ENCODE measurements at regions not wholly inside any gene's neighbourhood (a gene's known extent, or its start where the extent isn't known, plus 50 kb on each side); places are given as distances from the start of the nearest gene placed in this dataset.

DNA sequence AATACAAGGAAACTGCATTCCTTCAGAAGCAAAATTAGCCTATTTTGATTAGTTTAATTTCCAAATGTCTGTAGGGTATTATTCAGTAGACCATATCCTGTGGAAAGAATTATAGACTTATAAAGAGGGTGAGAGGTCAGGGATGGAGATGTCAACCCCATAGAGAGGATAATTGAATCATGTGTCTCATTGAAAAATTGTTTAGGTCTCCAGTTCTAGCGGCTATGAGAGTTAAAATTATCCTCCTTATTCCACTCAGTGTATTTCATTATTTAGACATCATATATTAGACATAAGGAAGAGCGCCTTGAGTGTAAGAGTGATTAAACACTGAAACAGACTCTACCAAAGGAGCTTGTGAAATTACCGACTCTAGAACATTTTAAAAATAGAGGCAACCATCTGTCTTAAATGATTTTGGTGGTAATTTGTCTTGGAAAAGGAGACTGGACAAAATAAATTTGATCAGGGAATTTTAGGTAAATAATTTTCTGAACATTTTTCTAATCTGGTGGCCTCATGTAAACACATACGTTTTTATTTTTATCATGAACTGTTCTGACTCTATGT, 654.4 kb upstream of the TENM3 start:
- no peak for DNase-seq

DNA sequence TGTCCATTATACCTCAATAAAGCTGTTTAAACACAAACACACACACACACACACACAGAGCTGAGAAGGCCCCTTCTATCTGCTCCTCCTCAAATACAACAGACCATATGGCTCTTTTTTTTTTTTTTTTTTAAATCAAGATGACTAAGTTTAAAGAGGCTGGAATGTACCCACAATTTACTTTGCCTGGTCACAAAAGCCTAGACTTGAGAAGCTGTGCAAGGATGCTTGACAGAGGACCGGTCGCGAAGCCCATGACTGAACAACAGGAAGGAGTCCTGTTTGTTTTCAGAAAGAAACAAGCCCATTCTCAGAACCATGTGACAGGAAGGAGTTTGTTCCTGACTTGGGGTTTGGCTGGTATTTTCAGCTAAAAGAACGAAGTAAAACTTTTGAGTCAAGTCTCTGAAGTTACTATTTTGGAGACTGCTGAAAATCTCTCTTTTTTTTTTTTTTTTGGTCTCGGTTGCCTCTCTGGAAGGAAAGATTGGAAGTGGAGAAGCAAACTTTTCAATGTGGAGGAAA, 650.9 kb upstream of the TENM3 start:
- no peak for DNase-seq

GRCh38 chr4:181593703-181594102, 649.5 kb upstream of the TENM3 start:
- no peak for DNase-seq

GRCh38 chr4:181594188-181594587, 649.0 kb upstream of the TENM3 start:
- no peak for DNase-seq

DNA sequence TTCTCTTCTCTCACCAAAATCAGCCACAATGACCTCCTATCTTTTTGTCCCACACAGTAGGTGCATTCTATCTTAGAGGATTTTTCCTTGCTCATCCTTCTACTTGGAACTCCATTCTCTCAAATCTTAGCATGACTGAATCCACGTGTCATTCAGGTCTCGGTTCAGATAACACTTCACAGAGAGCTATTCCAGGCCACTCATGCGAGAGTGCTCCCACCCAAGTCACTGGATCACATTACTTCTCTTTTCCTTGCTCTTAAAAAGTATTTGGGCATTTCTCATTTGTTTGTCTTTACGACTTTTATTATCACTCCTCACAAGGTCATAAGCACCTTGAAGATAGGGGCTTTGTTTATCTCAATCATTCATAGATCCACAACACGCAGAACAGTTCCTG, 647.5 kb upstream of the TENM3 start:
- no peak for DNase-seq

GRCh38 chr4:181597766-181598165, 645.4 kb upstream of the TENM3 start:
- DNase-seq, result no peak

DNA sequence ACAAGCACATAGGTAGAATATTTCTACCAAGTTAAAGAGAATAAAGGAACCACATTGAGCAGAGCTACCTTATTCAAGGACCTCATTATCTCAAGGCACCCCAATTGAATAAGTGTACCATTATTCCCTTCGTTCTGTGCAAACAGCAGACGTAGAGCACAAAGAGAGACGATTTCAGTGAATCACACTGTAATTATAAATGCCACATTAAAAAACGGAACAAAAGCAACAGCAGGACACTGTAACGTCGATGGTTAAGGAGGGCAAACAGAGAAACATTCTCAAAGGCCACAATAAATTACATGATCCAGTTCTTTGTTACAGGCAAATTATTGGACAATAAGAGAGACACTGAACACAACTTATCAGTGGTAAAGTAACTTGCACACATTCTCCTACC, 644.1 kb upstream of the TENM3 start:
- DNase-seq, result no peak

DNA sequence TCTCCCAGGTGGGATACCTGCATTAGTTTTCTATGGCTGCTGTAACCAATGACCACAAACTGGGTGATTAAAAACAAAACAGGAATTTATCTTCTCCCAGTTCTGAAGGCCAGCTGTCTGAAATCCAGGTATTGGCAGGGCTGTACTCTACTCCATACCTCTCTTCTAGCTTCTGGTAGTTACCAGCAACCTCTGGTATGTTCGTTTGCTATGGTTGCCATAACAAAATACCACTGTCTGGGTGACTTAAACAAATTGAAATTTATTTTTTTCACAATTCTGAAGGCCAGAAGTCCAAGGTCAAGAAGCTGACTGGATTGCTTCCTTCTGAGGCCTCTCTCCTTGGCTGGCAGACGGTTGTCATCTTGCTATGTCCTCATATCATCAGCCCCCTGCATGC, 642.1 kb upstream of the TENM3 start:
- no peak for DNase-seq

DNA sequence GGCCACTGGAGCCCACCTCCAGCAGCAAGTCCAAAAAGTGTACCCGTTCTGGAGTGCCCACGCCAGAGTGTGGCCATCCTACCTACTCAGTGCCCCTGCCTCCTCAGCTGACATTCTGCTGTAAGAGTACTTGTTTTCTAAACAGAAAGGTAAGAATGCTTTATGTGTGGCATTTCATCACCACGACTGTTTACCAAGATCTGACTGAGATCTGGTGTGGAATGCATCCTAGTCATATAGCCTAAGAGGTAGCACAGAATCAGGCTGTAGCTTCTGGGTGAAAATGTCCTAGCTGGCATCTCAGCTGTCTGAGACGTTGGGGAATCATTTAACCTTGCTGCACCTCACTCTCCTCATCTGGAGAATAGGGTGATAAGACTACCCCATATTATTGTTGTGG, 638.7 kb upstream of the TENM3 start:
- no peak for DNase-seq

GRCh38 chr4:181606300-181606699, 636.9 kb upstream of the TENM3 start:
- no peak for DNase-seq

DNA sequence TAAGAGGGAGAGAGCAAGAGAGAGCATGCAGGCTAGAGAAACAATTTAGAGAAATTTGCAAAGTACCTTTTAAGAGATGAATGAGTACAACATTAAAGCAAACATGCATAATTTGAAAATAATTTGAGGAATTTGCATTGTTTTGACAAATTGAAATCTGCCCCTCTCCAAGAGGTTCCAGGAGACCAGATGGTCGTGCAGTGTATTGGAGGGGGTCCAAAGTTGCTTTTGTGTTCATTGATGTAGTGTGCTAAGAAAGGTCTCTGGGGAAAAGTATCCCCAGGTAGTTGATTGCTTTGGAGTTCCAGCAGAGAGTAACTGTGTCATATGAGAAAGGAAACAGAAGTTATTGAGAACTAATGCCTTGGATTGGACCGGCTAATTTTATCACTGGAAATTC, 635.0 kb upstream of the TENM3 start:
- DNase-seq, result peak; percentile 18

DNA sequence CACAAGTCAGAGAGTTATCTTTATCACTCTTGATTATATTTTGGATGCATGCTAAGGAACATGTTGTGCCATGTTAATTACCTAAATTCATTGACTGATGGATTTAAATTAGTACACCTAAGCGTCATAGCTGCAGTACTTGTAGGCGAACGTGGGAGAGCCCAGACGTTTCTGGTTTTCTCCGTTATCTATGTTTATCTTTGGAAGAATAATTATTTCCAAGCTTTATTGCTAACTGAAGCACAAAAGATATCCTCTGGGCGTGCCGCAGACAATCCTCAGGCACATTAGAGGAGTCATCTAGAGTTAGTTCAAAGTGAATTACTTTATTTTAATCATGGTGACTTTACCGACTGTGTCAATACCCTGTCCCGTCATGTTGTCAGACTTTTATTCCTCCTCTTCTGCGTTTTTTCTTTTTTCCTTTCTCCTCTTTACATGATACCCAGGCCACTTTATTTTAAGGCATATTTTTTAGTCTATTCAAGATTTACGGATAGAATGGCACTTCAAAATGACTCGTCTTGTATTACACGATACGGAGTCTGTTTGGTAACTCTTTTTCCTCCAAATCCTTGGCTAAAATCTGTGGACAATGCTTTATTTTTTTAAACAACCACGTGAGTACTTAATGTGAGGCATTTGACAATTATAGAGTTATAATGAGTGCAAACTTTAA, 632.0 kb upstream of the TENM3 start:
- DNase-seq, result no peak

DNA sequence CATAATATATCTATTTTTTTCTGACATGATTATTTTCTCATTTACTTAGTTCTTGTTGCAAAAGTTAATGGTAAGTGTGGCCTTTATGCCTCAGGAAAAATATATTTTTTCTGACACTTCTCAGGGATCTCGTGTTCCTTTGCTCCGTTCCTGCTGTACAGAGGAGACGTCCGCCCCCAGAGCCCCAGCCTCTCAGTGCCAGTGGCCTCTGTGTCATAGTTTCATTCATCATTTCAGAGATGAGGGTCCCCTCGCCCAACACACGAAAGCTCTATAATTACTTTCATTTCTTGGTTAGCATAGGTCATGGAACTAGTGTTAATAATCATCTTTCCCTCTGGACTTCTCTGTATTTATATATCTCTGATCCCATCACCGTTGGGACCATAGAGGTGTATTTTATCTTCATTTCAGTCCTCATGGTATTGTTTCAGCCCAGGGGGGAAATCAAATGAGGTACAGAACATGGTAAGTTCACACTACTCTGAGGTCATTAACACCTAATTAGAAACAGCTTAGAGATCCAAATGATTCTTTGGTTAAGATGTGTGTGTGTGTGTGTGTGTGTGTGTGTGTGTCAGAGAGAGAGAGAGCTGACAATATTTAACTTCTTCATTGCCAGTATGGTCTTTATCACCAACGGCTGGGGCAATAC, 631.1 kb upstream of the TENM3 start:
- DNase-seq, result no peak

- DNase-seq, result no peak
These were observed 630.0 kb upstream of the TENM3 start for GRCh38 chr4:181613200-181613599.

GRCh38 chr4:181618038-181618618, 625.1 kb upstream of the TENM3 start:
- no peak for DNase-seq

DNA sequence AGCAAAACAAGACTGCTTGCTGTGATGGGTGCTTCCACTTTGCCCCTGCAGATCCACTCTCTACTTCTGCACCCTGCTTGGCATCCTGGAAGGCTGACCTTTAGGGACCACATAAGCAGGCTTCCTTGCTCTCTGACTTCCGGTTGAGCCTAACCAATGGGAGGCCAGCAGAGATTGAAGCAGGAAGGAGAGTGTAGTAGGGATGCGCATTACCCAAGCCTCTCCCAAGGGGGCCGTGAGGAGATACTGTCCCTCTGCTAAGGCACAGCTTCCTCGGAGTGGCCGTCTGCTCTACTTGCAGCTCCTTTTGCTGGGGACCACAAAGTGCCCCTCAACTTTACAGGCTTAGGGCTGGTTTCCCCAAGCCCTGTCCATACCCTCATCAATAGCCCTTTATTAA, 624.3 kb upstream of the TENM3 start:
- no peak for DNase-seq

GRCh38 chr4:181619651-181620050, 623.6 kb upstream of the TENM3 start:
- DNase-seq, result no peak

DNA sequence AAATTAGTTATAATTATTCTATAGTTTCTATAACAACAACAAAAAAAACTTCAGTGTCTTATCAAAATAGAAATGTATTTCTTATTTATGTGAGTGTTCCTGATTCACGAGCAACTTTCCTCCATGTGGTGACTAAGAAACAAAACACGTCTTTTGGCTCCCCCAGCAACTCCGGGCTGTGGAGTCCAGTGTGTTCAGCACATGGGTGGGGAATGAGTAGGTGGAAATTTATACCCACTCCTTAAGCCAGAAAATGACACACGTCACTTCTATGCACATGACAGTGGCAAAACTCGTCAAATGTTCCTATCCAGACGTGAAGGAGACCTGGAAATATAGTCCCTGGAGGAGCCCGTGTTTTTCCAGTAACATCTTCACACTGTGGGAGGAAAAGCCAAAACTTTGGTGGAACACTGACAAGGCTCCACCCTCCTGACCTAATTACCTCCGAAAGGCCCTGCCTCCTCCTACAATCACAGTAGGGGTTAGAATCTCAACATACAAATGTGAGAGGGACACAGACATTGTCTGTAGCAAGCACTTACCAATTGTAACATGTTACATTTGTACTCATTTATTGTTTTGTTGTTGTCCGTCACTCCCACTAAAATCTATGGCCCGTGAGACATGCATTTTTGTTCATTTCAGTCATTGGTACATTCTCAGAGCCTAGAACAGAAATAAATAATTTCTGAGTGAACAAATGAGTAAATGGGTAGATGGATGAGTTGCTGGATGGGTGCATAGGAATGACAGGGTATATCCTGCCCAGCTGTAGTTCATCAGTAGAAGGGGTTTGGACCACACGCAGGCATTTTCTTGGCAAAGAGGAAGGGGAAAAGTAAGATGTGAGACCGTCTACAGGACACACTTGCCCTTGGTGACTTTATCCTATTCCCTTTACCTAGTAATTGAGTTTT, 605.8 kb upstream of the TENM3 start:
- DNase-seq, result no peak

- DNase-seq, result no peak
These were observed 599.7 kb upstream of the TENM3 start for GRCh38 chr4:181643466-181643865.

GRCh38 chr4:181645489-181645888, 597.7 kb upstream of the TENM3 start:
- no peak for DNase-seq

DNA sequence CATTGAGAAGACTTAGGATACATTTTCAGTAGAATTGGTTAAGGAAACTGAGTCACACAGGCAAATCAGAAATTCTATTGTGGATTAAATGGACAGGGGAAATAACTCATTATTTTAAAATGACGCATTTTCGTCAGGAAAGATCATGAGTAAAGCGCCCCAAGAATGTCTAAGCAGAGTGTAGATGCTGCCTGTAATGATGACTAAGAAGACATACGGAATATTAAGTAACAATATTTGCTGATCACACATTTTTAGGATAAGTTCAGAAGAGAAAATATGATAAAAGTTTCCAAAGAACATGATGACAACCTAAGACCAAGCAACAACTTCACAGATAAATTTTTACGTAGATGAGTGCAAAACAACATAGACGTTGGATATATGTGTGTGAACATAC, 596.3 kb upstream of the TENM3 start:
- DNase-seq, result no peak

DNA sequence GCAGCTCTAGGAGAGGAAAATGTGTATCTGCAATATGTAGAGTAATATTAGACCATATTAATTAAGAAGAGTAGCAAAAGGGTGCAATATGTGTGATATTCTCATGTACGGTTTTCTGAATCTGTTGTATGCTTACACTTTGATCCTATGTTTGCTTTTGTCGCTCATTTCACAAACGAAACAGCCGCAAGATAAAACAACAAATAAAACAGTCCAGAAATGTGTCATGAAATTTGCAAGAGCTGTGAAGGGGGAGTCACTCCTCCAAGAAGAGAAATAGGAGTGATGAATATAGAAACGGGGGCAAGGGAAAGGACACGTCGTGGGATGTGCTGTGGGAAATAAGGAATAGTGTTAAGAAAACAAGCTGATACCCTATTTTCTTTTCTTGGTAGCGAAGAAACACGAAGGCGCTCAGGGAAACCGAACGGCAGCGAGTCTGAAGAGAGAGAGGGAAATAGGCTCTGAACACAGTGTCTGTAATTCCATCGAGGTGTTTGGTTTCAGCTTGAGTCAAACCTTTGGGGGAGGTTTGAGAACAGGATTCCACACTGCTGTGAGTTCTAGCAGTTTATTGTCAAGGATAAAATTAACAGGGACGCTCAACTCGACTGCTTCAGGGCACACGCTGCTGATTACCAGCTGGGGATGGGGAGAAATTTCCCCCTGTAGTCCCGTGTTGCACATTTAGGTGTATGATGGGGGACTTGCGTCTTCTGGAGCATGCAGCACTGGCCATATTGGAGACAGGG, 595.6 kb upstream of the TENM3 start:
- DNase-seq, result no peak

Data from DMS79 (cell line).